ENCODE measurements at regions not wholly inside any gene's neighbourhood (a gene's known extent, or its start where the extent isn't known, plus 50 kb on each side); places are given as distances from the start of the nearest gene placed in this dataset.

DNA sequence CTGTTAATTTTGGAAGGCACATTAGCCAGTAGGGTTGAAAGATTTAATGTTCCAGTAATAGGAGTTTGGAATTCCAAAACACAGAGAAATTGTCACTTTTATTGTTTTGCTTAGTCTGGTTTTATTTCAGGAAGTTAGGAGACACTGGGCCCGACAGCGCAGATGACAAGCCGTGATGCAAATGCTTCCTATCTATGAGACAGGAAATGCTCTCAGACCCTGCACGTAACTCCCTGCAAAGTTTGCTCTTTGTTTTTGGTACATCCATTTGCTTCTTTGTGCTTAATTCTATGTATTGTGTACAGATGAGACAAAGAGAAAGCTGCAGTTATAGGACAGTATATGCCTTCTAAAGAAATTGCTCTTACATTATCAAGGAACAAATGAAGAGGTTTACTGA lies 201.6 kb upstream of the SGK1 start:
- TF ChIP-seq, protein P1, sequence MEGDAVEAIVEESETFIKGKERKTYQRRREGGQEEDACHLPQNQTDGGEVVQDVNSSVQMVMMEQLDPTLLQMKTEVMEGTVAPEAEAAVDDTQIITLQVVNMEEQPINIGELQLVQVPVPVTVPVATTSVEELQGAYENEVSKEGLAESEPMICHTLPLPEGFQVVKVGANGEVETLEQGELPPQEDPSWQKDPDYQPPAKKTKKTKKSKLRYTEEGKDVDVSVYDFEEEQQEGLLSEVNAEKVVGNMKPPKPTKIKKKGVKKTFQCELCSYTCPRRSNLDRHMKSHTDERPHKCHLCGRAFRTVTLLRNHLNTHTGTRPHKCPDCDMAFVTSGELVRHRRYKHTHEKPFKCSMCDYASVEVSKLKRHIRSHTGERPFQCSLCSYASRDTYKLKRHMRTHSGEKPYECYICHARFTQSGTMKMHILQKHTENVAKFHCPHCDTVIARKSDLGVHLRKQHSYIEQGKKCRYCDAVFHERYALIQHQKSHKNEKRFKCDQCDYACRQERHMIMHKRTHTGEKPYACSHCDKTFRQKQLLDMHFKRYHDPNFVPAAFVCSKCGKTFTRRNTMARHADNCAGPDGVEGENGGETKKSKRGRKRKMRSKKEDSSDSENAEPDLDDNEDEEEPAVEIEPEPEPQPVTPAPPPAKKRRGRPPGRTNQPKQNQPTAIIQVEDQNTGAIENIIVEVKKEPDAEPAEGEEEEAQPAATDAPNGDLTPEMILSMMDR (IDR thresholded peaks at IDR 0.05): no peak
- no peak for TF ChIP-seq POLR2A (IDR thresholded peaks at IDR 0.05)

Data from heart left ventricle (tissue), 13 donors.